ENCODE measurements at regions not wholly inside any gene's neighbourhood (a gene's known extent, or its start where the extent isn't known, plus 50 kb on each side); places are given as distances from the start of the nearest gene placed in this dataset.
"Not testable (repeated sequence)": the region's sequence is repeated elsewhere in the genome, so short reads cannot be mapped to it uniquely, and the experiment has no call there.

DNA sequence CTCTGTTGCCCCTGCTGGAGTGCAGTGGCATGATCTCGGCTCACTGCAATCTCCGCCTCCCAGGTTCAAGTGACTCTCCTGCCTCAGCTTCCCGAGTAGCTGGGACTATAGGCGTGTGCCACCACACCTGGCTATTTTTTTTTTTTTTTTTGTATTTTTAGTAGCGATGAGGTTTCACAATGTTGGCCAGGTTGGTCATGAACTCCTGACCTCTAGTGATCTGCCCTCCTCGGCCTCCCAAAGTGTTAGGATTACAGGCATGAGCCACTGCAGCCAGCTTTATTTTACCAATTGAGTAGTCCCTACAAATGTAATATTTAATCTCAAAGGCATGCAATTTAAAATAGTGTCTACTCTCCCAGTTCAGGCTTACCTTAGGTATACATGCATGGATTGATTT, 1487.2 kb upstream of the WWC1 start:
- DNase-seq, result not testable (repeated sequence)

GRCh38 chr5:166804693-166805092, 1486.8 kb upstream of the WWC1 start:
- DNase-seq, result not testable (repeated sequence)

GRCh38 chr5:166810093-166810658, 1481.3 kb upstream of the WWC1 start:
- not testable (repeated sequence) for DNase-seq

GRCh38 chr5:166810721-166811120, 1480.7 kb upstream of the WWC1 start:
- DNase-seq, result no peak

DNA sequence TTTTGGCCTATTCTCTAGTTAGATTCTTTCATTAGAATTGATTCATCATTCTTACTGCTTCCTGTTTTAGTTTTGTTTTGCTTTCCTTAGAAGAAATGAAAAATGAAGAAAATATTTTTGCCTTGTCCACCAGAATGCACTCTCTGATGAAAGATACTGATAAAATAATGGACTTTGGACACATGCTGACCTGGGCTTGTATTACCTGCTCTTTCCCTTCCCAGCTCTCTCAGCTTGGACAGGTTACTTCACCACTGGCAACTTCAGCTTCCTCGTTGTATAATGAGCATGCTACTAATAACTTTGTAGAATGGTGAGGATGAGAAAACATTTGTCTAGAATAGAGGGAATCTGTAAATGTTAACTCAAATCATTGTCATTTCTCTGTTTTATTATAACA, 1468.1 kb upstream of the WWC1 start:
- no peak for DNase-seq

DNA sequence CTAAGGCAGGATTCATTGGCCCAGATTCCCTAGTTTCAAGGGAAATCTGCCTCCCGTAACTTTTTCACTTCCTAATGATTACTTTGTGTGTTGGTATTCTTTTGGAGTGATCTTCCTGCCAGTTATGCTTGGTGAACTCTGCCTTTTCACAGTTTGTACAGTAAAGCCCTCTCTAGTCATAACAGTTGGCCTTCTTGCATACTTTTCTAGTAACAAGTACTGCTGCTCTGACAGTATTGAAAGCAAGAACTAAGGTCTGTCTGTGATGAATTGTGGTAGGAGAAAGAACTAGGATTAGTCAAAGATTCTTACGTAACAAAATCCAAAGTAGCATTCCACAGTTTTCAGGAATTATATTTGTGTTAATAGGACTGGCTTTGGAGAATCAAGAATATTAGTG, 1457.2 kb upstream of the WWC1 start:
- DNase-seq, result no peak

DNA sequence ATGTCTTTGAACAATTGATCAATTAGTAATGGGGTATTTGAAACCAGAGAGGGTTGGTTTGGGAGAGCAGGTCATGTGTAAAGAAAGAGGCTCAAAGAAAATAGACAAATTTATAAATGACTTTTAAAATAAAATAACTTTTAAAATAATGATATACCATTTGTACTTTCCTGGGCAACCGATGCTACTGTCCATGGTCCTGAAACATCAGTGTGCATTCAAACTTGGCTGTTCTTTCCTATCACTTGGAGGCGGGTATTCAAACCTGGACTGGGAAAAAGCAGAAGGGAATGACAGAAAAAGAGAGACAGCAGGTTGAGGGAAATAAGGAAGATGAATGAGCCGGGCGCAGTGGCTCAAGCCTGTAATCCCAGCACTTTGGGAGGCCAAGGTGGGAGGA, 1446.4 kb upstream of the WWC1 start:
- DNase-seq, result no peak

DNA sequence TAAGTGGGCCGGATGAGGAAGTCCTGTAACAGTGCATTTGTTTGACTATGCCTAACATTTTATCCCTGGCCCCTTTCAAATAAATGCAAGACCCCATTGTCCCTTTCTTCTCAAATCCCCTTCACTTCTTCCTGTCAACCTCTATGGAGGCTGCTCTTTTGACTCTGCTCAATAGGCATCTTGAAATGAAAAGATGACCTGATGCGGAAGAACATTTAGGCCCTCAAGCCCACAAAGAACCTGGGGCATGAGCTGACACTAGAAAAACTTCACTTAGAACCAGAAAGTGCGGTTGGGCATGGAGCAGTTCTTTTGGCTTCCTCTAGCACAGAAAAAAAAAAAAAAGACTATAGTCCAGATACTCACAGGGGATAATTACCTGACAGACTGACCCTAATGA, 1434.7 kb upstream of the WWC1 start:
- no peak for DNase-seq

DNA sequence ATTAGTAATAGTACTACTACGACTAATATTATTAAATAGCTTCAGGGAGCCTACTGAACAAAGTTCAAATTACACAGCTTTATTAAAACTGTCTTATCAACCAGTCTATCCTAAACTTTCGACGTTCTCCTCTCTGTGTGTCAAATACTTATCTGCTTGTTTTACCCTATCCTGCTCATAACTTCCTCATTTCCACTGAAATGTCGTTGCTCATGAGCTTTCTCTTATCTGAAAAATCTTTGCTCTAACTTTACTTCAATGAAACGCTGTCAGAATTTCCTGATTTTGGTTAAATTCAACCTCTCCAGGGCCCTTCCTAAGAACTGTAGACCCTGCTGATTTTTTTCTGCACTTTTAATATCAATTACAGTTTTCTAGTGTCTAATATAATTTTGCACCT, 1431.0 kb upstream of the WWC1 start:
- DNase-seq, result no peak

DNA sequence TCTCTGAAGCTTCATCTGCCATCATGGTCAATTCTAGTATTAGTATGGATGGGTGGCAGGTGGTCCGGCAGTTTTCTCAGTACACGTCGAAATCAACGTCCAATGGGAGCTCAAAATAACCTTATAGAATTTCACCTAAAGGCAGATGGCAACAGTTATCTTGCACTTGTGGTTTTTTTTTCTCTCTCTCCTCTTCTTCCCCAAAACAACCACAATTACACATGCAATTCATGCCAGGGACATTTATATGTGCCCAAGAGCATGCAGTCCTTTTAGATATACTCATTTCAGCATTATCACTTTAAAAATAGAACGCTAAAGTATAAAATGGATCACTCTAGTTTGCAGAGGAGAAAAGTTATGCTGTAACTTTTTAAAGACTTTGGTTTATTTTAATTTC, 1428.9 kb upstream of the WWC1 start:
- no peak for DNase-seq

DNA sequence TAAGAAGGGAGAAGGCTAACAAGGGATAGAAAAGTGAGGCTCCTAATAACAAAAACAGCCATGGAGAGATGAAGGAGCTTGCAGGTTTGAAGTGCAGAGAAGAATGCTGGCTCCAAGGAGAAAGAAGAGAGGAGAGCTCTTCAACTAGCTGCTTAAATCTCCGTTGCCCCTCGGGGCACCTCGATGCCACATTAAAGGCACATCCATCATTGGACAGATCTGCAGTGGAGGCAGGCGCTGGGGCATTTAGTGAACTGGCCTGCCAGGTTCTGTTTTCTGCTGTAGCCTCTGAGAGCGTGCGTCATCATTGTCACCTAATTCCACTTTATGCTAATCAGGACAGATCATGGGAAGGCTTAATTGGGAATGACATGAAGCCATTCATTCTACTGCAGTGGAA, 1426.2 kb upstream of the WWC1 start:
- DNase-seq, result no peak

DNA sequence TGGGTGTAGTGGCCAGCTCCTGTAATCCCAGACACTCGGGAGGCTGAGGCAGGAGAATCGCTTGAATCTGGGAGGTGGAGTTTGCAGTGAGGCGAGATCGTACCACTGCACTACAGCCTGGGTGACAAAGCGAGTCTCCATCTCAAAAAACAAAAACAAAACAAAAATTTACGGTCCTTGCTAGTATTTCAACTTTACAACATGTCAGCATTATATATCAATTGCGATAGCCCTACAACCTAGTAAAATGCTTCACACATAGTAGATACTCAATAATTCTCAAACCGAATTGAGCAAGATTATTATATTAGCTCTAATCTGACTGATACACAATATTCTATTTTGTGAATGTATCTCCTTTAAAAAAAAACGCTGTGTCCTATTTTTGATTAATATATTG, 1411.0 kb upstream of the WWC1 start:
- DNase-seq, result no peak

- DNase-seq, result no peak
These were observed 1409.6 kb upstream of the WWC1 start for GRCh38 chr5:166881802-166882201.

- DNase-seq, result no peak
These were observed 1408.4 kb upstream of the WWC1 start for GRCh38 chr5:166883016-166883415.

DNA sequence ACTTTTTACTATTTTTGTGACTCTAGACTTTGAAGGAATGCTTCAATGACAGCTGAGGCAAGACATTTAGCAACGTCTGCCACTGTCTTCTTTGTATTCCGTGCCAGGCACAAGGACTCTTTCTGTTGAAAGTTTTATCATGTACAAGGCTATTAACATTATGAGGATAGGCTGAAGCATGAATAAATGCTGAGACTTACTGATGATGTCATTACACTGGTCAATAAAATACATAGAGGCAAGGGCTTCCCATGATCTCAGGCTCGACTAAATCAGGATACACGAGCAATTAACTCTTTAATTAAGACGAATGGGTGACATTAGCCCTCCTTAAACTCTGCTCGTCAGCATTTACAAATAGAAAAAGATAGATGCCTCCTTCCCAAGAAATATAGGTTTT, 1393.3 kb upstream of the WWC1 start:
- DNase-seq, result no peak

GRCh38 chr5:166899343-166899742, 1392.1 kb upstream of the WWC1 start:
- no peak for DNase-seq

DNA sequence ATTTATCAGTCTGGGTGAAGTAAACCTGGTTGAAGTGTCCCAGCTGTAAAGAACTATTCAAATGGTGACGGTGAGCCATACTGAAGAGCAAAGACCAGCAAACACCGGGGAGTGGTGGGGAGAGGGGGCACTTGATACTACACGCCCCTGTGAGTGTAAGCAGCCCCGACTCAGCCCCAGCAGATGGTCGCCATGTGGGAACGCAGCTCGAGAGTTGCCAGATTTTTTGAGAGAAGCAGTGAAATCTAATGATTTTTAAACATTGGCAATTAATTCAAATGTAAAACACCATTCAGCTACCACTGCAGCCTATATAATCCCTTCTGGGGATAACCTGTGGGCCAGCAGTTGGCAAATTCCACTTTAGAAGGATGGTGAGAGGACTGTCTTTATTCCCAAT, 1386.9 kb upstream of the WWC1 start:
- no peak for DNase-seq

- DNase-seq, result no peak
These were observed 1384.3 kb upstream of the WWC1 start for GRCh38 chr5:166906991-166907713.

- no peak for DNase-seq
These were observed 1382.4 kb upstream of the WWC1 start for GRCh38 chr5:166909040-166909439.

- no peak for DNase-seq
These were observed 1381.5 kb upstream of the WWC1 start for GRCh38 chr5:166909926-166910325.

GRCh38 chr5:166910995-166911394, 1380.5 kb upstream of the WWC1 start:
- DNase-seq, result no peak

GRCh38 chr5:166916021-166916420, 1375.4 kb upstream of the WWC1 start:
- no peak for DNase-seq

DNA sequence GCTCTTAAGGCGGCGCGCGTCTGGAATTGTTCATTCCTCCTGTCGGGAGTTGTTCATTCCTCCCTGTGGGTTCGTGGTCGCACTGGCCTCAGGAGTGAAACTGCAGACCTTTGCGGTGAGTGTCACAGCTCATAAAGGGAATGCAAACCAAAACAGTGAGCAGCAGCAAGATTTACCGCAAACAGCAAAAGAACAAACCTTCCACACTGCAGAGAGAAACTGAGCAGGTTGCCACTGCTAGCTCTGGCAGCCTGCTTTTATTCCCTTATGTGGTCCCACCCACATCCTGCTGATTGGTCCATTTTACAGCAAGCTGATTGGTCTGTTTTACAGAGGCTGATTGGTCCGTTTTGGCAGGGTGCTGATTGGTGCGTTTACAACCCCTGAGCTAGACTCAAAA, 1365.3 kb upstream of the WWC1 start:
- DNase-seq, result no peak

DNA sequence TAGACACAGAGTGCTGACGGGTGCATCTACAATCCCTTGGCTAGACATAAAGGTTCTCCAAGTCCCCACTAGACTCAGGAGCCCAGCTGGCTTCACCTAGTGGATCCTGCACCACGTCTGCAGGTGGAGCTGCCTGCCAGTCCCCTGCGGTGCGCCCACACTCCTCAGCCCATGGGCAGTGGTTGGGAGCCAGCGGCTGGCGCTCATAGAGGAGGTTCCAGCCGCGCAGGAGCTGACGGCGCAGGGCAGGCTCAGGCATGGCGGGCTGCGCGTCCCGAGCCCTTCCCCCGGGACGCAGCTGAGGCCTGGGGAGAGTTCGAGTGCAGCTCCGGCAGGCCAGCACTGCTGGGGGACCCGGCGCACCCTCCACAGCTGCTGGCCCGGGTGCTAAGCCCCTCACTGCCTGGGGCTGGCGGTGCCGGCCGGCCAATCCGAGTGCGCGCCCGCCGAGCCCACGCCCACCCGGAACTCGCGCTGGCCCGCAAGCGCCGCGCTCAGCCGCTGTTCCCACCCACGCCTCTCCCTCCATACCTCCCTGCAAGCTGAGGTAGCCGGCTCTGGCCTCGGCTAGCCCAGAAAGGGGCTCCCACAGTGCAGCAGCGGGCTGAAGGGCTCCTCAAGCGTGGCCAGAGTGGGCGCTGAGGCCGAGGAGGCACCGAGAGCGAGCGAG, 1364.5 kb upstream of the WWC1 start:
- DNase-seq, result not testable (repeated sequence)
